H4 (cell line): ENCODE measurements at regions not wholly inside any gene's neighbourhood (a gene's known extent, or its start where the extent isn't known, plus 50 kb on each side); places are given as distances from the start of the nearest gene placed in this dataset.

Source experiments
- DNase-seq: peaks from one replicate; pipeline ENCODE4 v3.0.0-alpha.2; 2015; ENCODE audit warnings: low spot score

DNA sequence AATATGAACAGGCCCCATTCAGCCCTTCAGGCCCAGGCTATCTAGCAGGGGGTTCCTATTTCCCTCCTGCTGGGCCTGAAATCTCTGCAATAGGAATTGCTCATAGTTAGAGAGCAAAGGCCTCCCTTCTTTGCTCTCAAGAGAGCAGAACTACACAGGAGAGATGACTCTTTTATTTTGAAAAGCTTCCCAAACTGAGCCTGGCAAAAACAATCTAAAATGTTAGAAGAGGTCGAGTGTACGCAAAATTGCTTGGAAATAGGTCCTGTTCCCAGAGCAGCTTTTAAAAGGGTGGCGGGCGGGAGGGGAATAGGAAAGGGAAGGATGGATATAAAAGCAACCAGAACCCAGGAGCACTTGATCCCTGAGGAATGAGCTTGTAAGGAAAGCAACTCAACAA, 68.4 kb upstream of the APCDD1 start:
- DNase-seq = no peak

DNA sequence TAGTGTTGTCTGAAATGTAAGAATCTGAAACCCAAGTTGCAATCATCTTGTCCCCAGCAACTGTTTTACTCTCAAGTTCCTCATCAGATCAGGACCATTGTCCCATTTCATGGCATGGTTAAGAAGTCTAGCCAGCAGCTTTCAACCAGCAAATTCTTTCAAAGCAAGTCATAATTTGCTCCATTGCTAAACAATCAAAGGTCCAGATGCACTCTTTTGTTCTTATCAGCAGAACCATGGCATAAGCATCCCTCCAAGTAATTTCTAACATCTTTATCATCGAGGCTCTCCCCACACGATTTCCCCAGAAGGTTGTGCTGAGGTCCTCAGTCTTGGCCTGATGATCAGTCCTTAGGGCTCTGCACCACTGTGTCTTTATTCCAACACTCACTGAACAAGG, 67.5 kb upstream of the APCDD1 start:
- no peak for DNase-seq

DNA sequence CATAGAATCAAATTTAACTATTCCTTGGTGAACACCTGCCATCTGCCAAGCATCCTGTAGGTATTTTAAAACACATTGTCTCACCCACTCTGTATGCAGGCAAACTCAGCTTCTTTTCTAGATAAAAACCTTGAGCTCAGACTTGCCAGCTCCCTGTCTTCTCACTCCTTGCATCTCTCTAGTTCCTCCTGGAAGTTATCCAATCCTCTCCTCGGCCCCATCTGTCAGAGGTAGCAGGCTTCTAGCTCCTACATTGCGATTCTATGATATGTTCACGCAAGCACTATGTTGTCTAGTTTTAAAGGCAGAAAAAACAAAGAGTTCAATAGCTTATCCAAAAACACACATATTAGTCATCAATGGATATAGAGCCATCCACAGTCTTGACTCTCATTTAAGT, 67.0 kb upstream of the APCDD1 start:
- no peak for DNase-seq

DNA sequence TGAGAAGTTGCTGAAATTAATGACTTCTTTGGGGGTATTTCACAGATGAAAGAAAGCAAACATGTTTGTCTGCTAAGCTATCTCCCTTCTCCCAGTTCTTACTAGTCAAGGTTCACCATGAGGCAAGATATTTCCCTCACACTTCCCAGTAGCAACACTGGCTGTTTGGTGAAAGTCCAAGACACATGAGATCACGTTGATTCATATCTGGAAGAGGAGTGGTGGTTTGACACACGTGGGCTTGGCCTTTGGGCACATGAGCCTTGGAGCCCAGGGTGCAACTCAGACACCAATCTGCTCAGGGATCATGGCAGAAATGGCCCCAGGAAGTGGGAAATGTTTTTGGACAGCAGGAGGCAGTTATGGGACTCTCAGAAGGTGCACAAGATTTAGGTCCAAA, 66.1 kb upstream of the APCDD1 start:
- no peak for DNase-seq

DNA sequence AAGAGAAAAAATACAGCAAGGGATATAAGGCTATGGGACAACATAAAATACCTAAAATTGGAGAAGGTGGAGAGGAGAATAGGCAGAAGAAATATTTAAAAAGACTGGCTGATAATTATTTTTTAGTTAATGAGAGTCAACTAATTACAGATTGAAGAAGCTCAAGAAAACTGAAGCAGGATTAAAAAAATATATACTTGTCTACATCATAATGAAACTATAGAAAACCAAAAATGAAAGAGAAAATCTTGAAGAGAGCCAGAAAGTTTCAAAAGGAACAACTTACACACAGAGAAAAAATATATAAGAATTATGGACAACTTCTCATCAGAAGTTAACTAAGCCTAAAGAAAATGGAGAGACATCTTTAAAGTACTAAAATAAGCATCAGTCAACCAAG, 62.9 kb upstream of the APCDD1 start:
- DNase-seq = no peak

DNA sequence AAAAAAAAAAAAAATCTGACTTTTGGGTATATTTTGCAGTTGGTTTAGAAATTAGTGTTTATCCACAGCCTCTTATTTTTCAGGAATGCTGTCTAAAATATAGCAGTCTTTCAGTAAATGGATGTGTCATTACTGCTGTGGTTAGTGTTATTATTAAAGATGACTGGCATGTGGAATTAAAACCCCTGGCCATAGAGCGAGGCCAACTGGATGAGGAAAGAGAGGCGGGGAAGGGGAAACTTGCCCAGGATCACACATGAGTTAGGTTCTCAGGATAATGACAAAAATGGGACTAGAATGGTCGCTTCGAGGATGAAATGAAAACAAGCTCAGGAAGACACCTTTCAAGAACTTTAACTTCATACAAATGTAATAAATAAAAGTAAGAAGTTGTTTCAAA, 57.4 kb upstream of the APCDD1 start:
- DNase-seq = no peak

DNA sequence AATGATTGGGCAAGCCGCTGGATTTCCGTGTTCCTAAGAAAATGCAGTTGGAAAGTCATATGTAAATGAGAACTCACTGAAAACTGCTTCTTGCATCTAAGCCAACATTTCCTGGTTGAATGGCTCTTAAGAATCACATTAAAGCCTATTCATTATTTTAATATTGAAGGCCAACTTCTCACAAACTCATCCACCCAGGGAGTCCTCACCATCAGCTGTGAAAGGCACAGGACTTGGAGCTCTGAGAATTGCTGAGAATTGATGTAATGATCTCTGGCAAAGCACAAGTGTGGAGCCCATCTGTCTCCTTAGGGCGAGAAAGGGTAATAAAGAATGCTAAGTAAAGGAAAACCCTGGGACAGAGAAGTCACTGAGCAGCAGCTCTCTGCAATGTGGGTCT, 55.9 kb upstream of the APCDD1 start:
- no peak for DNase-seq

DNA sequence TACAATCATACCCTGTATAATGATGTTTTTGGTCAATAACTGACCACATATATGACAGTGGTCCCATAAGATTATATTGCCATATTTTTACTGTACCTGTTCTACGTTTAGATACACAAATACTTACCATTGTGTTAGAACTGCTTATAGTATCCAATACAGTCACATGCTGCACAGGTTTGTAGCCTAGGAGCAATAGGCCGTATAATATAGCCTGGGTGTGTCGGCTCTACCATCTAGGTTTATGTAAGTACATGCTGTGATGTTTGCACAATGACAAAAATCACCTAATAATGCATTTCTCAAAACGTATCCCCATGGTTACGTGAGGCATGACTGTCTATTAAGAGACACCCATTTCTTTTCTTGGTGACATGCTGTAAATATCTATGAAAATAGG, 55.0 kb upstream of the APCDD1 start:
- no peak for DNase-seq

DNA sequence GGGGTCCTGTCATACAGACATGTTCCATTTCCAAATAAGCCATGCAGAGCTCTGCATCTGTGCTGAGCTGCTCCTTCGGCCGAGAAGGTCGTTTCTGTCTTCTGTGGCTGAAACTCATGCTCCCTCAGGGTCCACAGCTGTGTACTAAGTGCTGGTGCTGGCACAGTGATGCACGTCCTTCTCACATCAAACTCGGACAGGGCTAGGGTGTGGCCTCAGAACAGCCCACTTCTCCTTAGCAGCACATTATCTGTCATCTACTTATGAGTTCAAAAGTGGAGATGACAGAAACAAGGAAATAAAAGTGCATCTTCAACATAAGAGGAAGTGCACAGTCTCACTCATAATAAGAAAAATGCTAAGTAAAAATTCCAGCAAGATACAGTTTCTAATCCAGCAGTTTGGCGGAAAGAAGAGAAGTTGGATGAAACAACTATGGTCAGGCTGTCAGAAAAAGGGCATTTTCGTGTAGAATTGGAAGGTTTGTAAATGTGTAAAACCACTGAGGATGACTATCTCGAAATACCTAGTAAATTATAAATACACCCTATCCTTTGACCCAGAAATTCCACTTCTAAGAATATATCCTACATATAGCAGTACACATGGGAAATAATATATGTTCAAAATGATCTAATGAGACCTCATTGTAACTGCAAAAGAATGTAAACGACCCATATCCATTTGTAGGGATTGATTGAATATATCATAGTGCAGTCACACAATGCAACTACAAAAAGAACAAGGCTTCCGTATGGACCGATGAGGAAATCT, 53.7 kb upstream of the APCDD1 start:
- DNase-seq = no peak

DNA sequence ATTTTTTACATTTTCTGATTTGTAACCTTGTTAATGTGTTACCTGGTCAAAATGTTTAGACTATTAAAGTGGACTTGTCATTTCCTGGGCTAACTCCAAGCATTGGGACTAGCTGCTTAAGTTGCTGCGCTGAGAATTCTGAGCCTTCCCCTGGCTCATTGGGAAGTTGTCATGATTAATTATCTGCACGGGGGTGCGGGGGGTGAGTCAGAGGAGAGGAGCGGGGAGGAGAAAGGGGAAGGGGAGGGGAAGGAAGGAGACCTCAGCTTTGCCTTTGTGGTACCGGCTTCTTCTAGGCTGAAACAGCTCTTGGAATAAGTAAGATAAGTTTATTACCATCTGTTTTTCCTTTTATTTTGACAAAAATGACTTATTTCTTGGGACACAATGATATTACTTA, 52.9 kb upstream of the APCDD1 start:
- DNase-seq = no peak

DNA sequence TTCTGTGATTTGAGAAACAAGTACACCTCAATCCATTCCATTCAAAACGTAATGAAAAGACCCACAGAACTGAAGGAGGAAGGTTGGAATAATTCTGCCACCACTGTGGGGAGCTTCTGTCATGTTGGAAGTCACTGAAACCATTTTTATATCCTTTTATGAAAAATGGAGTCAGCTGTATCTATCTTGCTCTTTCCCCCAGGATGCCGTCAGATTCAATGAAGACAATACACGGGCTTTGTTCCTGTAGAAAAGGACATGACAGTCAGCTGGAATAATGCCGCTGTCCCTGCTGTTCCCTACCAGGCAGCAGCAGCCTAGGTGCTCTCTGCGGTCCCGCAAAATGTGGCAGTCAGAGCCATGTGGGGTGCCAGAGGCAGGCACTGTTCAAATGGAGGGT, 52.5 kb upstream of the APCDD1 start:
- DNase-seq = no peak

DNA sequence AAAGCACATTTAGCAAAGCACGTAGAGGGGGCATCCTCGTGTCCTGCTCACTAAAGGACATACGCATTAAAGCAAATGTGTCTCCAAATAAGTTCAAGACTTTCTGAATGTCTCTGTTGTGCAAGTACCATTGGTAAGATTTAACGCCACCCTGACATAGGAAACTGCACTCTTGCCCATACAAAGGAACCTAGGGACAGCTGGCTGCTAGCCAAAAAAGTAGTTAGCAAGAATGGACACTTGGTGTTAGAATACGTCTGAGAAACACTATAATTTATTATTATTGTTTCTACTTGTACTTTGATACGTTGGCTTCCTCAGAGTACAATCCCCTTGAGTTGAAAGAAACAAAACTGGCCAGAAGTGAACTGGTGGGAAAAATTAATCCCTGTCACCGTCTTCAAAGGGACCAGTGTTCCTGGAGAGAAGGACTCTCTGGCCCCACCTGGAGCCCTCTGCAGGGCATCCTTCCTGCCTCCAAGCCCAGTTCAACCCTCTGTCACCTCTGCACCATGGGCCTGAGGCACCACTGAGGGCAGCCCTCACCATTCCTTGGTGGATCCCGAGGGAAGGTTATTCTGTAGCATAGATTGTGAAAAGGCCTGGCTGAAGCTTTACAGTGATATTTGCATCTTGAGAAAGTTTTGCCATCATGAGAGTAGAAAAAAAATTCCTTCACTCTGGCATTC, 51.4 kb upstream of the APCDD1 start:
- no peak for DNase-seq

DNA sequence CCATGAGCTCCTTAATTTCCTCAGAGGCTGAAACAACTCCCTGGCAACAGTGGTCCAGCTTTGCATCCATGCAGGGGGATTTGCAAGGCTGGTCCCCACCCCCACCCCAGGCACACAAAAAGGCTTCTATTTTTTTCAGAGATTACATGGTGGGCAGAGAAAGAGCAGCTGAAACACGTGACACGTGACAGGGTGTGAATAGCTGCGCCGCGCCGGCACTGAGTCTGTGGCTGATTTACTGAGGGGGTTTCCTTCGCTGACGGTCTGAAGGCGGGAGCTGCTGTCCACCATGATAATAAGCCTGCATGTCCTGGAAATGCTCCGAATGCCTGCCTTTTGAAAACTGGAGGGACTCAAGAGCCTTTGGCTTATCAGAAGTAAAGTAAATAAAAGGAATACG, 50.7 kb upstream of the APCDD1 start:
- no peak for DNase-seq

DNA sequence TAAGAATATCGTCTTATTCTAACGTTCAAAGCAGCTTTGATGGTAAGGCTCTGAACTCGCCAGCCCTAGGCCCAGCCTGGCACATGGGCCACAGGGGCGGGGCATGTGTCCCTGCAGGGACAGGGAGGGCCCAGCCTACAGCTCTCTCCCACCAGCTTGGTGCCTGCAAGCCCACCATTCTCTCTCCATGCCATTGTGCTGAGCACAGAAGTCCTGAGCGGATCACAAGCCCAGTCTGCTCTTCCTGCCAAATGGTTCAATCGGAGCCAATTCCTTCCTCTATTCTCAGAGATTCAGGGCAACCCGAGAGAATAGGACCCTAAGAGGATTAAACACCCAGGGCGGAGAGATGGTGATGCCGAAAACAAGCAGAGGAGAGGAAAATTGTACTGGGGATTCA, 50.3 kb upstream of the APCDD1 start:
- DNase-seq = no peak
